ENCODE measurements at regions not wholly inside any gene's neighbourhood (a gene's known extent, or its start where the extent isn't known, plus 50 kb on each side); places are given as distances from the start of the nearest gene placed in this dataset.

GRCh38 chr7:11970132-11970531 lies 138.1 kb upstream of the THSD7A start:
- ATAC-seq (ENCODE audit: insufficient read depth, low read depth): no peak
- Histone ChIP-seq H3K27ac (ENCODE audit: low read length) (no peak overlapping the region), H2AFZ (ENCODE audit: low read depth, low read length) (no peak overlapping the region), H3K9me3 (ENCODE audit: insufficient read depth, low read length, severe bottlenecking) (no peaks in the 10 kb centered on the region), H3K4me2 (ENCODE audit: insufficient read depth, low read length) (no peak overlapping the region), H3K4me1 (ENCODE audit: insufficient read depth, low read length) (no peaks in the 10 kb centered on the region), H4K20me1 (ENCODE audit: insufficient read depth, low read length) (no peaks in the 10 kb centered on the region), H3K36me3 (ENCODE audit: insufficient read depth, low read length) (no peaks in the 10 kb centered on the region), H3K9ac (ENCODE audit: low read depth, low read length) (no peak overlapping the region), H3K27me3 (ENCODE audit: insufficient read depth, low read length, poor library complexity) (no peaks in the 10 kb centered on the region), H3K79me2 (ENCODE audit: insufficient read depth, low read length) (no peaks in the 10 kb centered on the region), H3K4me3 (ENCODE audit: low read depth in 1 of 2, low read length in 2 of 2) (no peak overlapping the region)
- DNase-seq: no peak
- TF ChIP-seq EZH2 (IDR thresholded peaks at IDR 0.05; ENCODE audit: borderline replicate concordance, low read depth, low read length, severe bottlenecking): no peak
- TF ChIP-seq, protein P1, sequence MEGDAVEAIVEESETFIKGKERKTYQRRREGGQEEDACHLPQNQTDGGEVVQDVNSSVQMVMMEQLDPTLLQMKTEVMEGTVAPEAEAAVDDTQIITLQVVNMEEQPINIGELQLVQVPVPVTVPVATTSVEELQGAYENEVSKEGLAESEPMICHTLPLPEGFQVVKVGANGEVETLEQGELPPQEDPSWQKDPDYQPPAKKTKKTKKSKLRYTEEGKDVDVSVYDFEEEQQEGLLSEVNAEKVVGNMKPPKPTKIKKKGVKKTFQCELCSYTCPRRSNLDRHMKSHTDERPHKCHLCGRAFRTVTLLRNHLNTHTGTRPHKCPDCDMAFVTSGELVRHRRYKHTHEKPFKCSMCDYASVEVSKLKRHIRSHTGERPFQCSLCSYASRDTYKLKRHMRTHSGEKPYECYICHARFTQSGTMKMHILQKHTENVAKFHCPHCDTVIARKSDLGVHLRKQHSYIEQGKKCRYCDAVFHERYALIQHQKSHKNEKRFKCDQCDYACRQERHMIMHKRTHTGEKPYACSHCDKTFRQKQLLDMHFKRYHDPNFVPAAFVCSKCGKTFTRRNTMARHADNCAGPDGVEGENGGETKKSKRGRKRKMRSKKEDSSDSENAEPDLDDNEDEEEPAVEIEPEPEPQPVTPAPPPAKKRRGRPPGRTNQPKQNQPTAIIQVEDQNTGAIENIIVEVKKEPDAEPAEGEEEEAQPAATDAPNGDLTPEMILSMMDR (IDR thresholded peaks at IDR 0.05; ENCODE audit: borderline replicate concordance, extremely low read depth, low read length, poor library complexity, severe bottlenecking): no peak

GRCh38 chr7:11985376-11985775 lies 153.4 kb upstream of the THSD7A start:
- Histone ChIP-seq H3K79me2 (ENCODE audit: insufficient read depth, low read length) (no peaks in the 10 kb centered on the region), H3K4me2 (ENCODE audit: insufficient read depth, low read length) (no peak overlapping the region), H3K4me1 (ENCODE audit: insufficient read depth, low read length) (no peaks in the 10 kb centered on the region), H4K20me1 (ENCODE audit: insufficient read depth, low read length) (no peaks in the 10 kb centered on the region), H2AFZ (ENCODE audit: low read depth, low read length) (no peak overlapping the region), H3K4me3 (ENCODE audit: low read depth in 1 of 2, low read length in 2 of 2) (no peak overlapping the region), H3K27ac (ENCODE audit: low read length) (no peak overlapping the region), H3K27me3 (ENCODE audit: insufficient read depth, low read length, poor library complexity) (no peaks in the 10 kb centered on the region), H3K9ac (ENCODE audit: low read depth, low read length) (no peak overlapping the region), H3K36me3 (ENCODE audit: insufficient read depth, low read length) (no peaks in the 10 kb centered on the region), H3K9me3 (ENCODE audit: insufficient read depth, low read length, severe bottlenecking) (no peaks in the 10 kb centered on the region)
- DNase-seq (no peak), ATAC-seq (ENCODE audit: insufficient read depth, low read depth) (no peak)
- TF ChIP-seq, protein P1 (IDR thresholded peaks at IDR 0.05; ENCODE audit: borderline replicate concordance, extremely low read depth, low read length, poor library complexity, severe bottlenecking): no peak
- TF ChIP-seq EZH2 (IDR thresholded peaks at IDR 0.05; ENCODE audit: borderline replicate concordance, low read depth, low read length, severe bottlenecking): no peak

DNA sequence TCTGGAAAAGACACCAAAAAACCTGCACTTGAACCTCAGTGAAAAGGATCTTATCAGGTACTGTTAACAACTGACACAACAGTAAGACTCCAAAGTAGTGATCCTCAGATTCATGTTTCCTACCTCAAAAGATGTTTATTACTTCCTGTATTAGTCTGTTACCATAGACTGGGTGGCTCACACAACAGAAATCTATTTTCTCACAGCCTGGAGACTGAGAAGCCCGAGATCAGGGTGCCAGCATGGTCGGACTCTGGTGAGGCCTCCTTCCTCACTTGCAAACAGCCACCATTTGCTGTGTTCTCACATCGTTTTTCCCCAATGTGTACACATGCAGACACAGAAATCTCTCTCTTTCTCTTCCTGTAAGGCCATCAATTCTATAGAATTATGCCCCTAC lies 154.0 kb upstream of the THSD7A start:
- DNase-seq: no peak
- Histone ChIP-seq H3K9ac (ENCODE audit: low read depth, low read length) (no peak overlapping the region), H3K4me1 (ENCODE audit: insufficient read depth, low read length) (no peaks in the 10 kb centered on the region), H3K9me3 (ENCODE audit: insufficient read depth, low read length, severe bottlenecking) (no peaks in the 10 kb centered on the region), H3K4me3 (ENCODE audit: low read depth in 1 of 2, low read length in 2 of 2) (no peak overlapping the region), H3K27ac (ENCODE audit: low read length) (no peak overlapping the region), H3K4me2 (ENCODE audit: insufficient read depth, low read length) (no peak overlapping the region), H4K20me1 (ENCODE audit: insufficient read depth, low read length) (no peaks in the 10 kb centered on the region), H3K36me3 (ENCODE audit: insufficient read depth, low read length) (no peaks in the 10 kb centered on the region), H3K27me3 (ENCODE audit: insufficient read depth, low read length, poor library complexity) (no peaks in the 10 kb centered on the region), H3K79me2 (ENCODE audit: insufficient read depth, low read length) (no peaks in the 10 kb centered on the region), H2AFZ (ENCODE audit: low read depth, low read length) (no peak overlapping the region)
- ATAC-seq (ENCODE audit: insufficient read depth, low read depth): no peak
- TF ChIP-seq, protein P1 (IDR thresholded peaks at IDR 0.05; ENCODE audit: borderline replicate concordance, extremely low read depth, low read length, poor library complexity, severe bottlenecking): no peak
- TF ChIP-seq EZH2 (IDR thresholded peaks at IDR 0.05; ENCODE audit: borderline replicate concordance, low read depth, low read length, severe bottlenecking): no peak

- Histone ChIP-seq H3K79me2 (ENCODE audit: insufficient read depth, low read length) (no peaks in the 10 kb centered on the region), H4K20me1 (ENCODE audit: insufficient read depth, low read length) (no peaks in the 10 kb centered on the region), H2AFZ (ENCODE audit: low read depth, low read length) (no peak overlapping the region), H3K36me3 (ENCODE audit: insufficient read depth, low read length) (no peaks in the 10 kb centered on the region), H3K27ac (ENCODE audit: low read length) (no peak overlapping the region), H3K9ac (ENCODE audit: low read depth, low read length) (no peak overlapping the region), H3K27me3 (ENCODE audit: insufficient read depth, low read length, poor library complexity) (no peaks in the 10 kb centered on the region), H3K9me3 (ENCODE audit: insufficient read depth, low read length, severe bottlenecking) (no peaks in the 10 kb centered on the region), H3K4me1 (ENCODE audit: insufficient read depth, low read length) (no peaks in the 10 kb centered on the region), H3K4me2 (ENCODE audit: insufficient read depth, low read length) (no peak overlapping the region), H3K4me3 (ENCODE audit: low read depth in 1 of 2, low read length in 2 of 2) (no peak overlapping the region)
- TF ChIP-seq, protein P1 (IDR thresholded peaks at IDR 0.05; ENCODE audit: borderline replicate concordance, extremely low read depth, low read length, poor library complexity, severe bottlenecking): no peak
- TF ChIP-seq EZH2 (IDR thresholded peaks at IDR 0.05; ENCODE audit: borderline replicate concordance, low read depth, low read length, severe bottlenecking): no peak
- no peak for DNase-seq
- no peak for ATAC-seq (ENCODE audit: insufficient read depth, low read depth)
These were observed 156.2 kb upstream of the THSD7A start for GRCh38 chr7:11988186-11988585.
